GM12892 (cell line): ENCODE measurements at regions not wholly inside any gene's neighbourhood (a gene's known extent, or its start where the extent isn't known, plus 50 kb on each side); places are given as distances from the start of the nearest gene placed in this dataset.
"Not testable (repeated sequence)": the region's sequence is repeated elsewhere in the genome, so short reads cannot be mapped to it uniquely, and the experiment has no call there.

Experiments used
- DNase-seq: peaks from one replicate; pipeline ENCODE4 v3.0.0; 2011; ENCODE audit not compliant: insufficient read length
- FAIRE-seq: peaks from 2 replicates; lab custom pipeline; 2011; peaks lifted over from hg19 to GRCh38; lab: Jason Lieb, UNC
- POLR2A ChIP-seq: IDR thresholded peaks from 2 replicates; pipeline ENCODE4 v1.6.1; 2011; ENCODE audit warnings: low read depth, low read length, control low read depth
- POLR2AphosphoS5 ChIP-seq: IDR thresholded peaks from 2 replicates; pipeline ENCODE4 v1.6.1; 2011; ENCODE audit warnings: low read depth, low read length, control low read depth
- TAF1 ChIP-seq: IDR thresholded peaks from 2 replicates; pipeline ENCODE4 v1.6.1; 2011; ENCODE audit warnings: low read depth, mild to moderate bottlenecking, control low read depth, low read length, borderline replicate concordance

GRCh38 chr4:187685247-187685646 lies 310.3 kb upstream of the ZFP42 start:
- DNase-seq (no peak), FAIRE-seq (no peak)
- TF ChIP-seq POLR2A (no peak), POLR2AphosphoS5 (no peak), TAF1 (no peak)

- FAIRE-seq (no peak), DNase-seq (no peak)
- TF ChIP-seq POLR2A = no peak
- no peak for TF ChIP-seq POLR2AphosphoS5
- TF ChIP-seq TAF1 = no peak
These were observed 307.9 kb upstream of the ZFP42 start for GRCh38 chr4:187687697-187688096.

GRCh38 chr4:187692626-187693025 lies 302.9 kb upstream of the ZFP42 start:
- FAIRE-seq = no peak
- TF ChIP-seq TAF1 (no peak), POLR2AphosphoS5 (no peak), POLR2A (no peak)
- DNase-seq = no peak

GRCh38 chr4:187695531-187695930 lies 300.0 kb upstream of the ZFP42 start:
- not testable (repeated sequence) for DNase-seq, FAIRE-seq

GRCh38 chr4:187711586-187711985 lies 284.0 kb upstream of the ZFP42 start:
- DNase-seq (no peak), FAIRE-seq (no peak)
- TF ChIP-seq TAF1 (no peak), POLR2AphosphoS5 (no peak), POLR2A (no peak)

- TF ChIP-seq POLR2AphosphoS5 = no peak
- no peak for TF ChIP-seq POLR2A
- TF ChIP-seq TAF1 = no peak
- no peak for DNase-seq
- FAIRE-seq = no peak
These were observed 280.6 kb upstream of the ZFP42 start for GRCh38 chr4:187714957-187715356.

GRCh38 chr4:187715466-187715865 lies 280.1 kb upstream of the ZFP42 start:
- FAIRE-seq (no peak), DNase-seq (no peak)
- no peak for TF ChIP-seq POLR2A
- TF ChIP-seq POLR2AphosphoS5 = no peak

- no peak for DNase-seq
- TF ChIP-seq POLR2AphosphoS5 (no peak), POLR2A (no peak), TAF1 (no peak)
- FAIRE-seq = no peak
These were observed 271.1 kb upstream of the ZFP42 start for GRCh38 chr4:187724456-187724855.

GRCh38 chr4:187726485-187726884 lies 269.1 kb upstream of the ZFP42 start:
- FAIRE-seq (no peak), DNase-seq (no peak)
- TF ChIP-seq TAF1 (no peak), POLR2A (no peak), POLR2AphosphoS5 (no peak)

GRCh38 chr4:187732524-187732923 lies 263.0 kb upstream of the ZFP42 start:
- FAIRE-seq (no peak), DNase-seq (no peak)
- TF ChIP-seq POLR2A (no peak), TAF1 (no peak)

- DNase-seq (no peak), FAIRE-seq (no peak)
- no peak for TF ChIP-seq TAF1
- no peak for TF ChIP-seq POLR2A
- no peak for TF ChIP-seq POLR2AphosphoS5
These were observed 255.8 kb upstream of the ZFP42 start for GRCh38 chr4:187739771-187740170.

GRCh38 chr4:187744911-187745310 lies 250.7 kb upstream of the ZFP42 start:
- TF ChIP-seq POLR2AphosphoS5 (no peak), POLR2A (no peak), TAF1 (no peak)
- DNase-seq (no peak), FAIRE-seq (no peak)

- DNase-seq, FAIRE-seq: not testable (repeated sequence)
These were observed 244.9 kb upstream of the ZFP42 start for GRCh38 chr4:187750652-187751051.
